ENCODE measurements at regions not wholly inside any gene's neighbourhood (a gene's known extent, or its start where the extent isn't known, plus 50 kb on each side); places are given as distances from the start of the nearest gene placed in this dataset.

- TF ChIP-seq ZNF398 (tag by site-specific recombination; IDR thresholded peaks at IDR 0.05) (no peak), CTCF (tag by site-specific recombination; IDR thresholded peaks at IDR 0.05) (no peak)
These were observed 365.6 kb upstream of the SLC10A2 start for GRCh38 chr13:103431856-103432255.
